Stimulated activated memory B cell treated with anti-CD40 and anti-IgM and Interleukin-4, amounts not matched to agents 10 μg/mL and 1 μg/mL and 100 μg/mL, for 72 hours (primary cell): ENCODE measurements at regions not wholly inside any gene's neighbourhood (a gene's known extent, or its start where the extent isn't known, plus 50 kb on each side); places are given as distances from the start of the nearest gene placed in this dataset.

Source experiments
- ATAC-seq: fragments of 150-1000 bp; cut with Tn5 transposase; 2 replicates; pipeline ENCODE4 v1.10.0; 2021
- H3K27ac Mint-ChIP-seq: one replicate; pipeline ENCODE4 v1.8.0; 2022; ENCODE audit warnings: mild to moderate bottlenecking, mixed read lengths
- H3K27me3 Mint-ChIP-seq: one replicate; pipeline ENCODE4 v1.8.0; 2022; ENCODE audit warnings: mixed read lengths
- H3K36me3 Mint-ChIP-seq: one replicate; pipeline ENCODE4 v1.8.0; 2022; ENCODE audit warnings: mixed read lengths
- H3K4me1 Mint-ChIP-seq: one replicate; pipeline ENCODE4 v1.8.0; 2022; ENCODE audit warnings: mixed read lengths
- H3K4me3 Mint-ChIP-seq: one replicate; pipeline ENCODE4 v1.8.0; 2022; ENCODE audit warnings: mild to moderate bottlenecking, moderate library complexity, mixed read lengths
- H3K9me3 Mint-ChIP-seq: one replicate; pipeline ENCODE4 v1.8.0; 2022; ENCODE audit warnings: mixed read lengths

DNA sequence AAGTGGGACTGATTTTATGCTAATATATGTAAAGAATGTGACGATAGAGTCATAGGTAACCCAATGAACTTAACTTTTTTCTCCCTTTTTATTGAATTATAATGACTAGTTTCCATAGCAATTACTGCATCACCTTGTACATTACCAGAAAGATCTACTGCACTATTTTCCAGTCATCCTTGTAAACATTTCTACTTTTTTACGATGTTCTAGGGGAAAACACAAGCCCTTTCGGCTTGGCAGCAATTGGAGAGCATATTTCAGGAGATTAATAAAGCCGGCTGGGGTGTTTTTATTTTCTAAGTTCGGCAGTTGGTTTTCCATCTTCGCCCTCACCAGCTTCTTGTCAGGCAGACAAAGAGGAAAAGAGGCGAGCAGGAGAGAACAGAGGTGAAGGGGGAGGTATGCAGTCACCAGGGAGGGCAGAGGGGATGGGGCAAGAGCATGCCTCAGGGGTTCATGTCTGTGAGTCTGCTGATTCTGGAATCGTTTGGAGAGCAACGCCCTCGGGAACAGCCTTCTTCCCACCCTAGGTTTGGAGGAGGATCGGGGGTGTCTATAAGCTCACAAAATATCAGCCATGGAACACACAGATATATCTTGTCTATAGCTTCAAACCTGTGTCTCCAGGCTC lies 476.4 kb downstream of the MIAT start:
- Mint-ChIP-seq H3K4me1 (no peaks in the 10 kb centered on the region), H3K27me3 (peaks cover 21% of the 10 kb centered on the region)
- no peak for ATAC-seq

DNA sequence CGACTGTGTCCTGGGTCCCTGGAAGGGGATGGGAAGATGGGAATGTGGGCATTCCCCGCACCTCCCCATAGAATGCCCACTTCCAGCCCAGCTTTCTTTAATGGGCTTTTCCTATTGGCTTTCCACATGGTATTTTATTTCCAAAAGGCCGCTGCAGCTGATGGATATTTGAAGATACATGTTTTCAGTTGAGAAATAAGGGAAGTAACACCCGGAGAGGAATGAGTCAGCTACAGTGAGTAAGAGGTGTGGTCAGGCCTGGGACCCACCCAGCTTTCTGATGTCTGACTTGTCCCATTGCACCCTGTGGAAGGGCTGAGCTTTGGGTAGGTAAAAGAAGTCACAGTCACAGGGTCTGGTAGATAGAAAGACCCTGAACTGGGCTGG lies 476.9 kb downstream of the MIAT start:
- no peaks in the 10 kb centered on the region for H3K4me1 Mint-ChIP-seq
- no peaks in the 10 kb centered on the region for H3K36me3 Mint-ChIP-seq
- no peaks in the 10 kb centered on the region for H3K9me3 Mint-ChIP-seq
- H3K27ac Mint-ChIP-seq, result no peak overlapping the region
- H3K4me3 Mint-ChIP-seq, result no peak overlapping the region
- H3K27me3 Mint-ChIP-seq, result peaks cover 16% of the 10 kb centered on the region
- peak; percentile 53 for ATAC-seq

More for the DNA sequence above, 476.4 kb downstream of the MIAT start:
- H3K27ac Mint-ChIP-seq, result no peak overlapping the region
- no peaks in the 10 kb centered on the region for H3K36me3 Mint-ChIP-seq
- H3K4me3 Mint-ChIP-seq, result no peak overlapping the region
- no peaks in the 10 kb centered on the region for H3K9me3 Mint-ChIP-seq

DNA sequence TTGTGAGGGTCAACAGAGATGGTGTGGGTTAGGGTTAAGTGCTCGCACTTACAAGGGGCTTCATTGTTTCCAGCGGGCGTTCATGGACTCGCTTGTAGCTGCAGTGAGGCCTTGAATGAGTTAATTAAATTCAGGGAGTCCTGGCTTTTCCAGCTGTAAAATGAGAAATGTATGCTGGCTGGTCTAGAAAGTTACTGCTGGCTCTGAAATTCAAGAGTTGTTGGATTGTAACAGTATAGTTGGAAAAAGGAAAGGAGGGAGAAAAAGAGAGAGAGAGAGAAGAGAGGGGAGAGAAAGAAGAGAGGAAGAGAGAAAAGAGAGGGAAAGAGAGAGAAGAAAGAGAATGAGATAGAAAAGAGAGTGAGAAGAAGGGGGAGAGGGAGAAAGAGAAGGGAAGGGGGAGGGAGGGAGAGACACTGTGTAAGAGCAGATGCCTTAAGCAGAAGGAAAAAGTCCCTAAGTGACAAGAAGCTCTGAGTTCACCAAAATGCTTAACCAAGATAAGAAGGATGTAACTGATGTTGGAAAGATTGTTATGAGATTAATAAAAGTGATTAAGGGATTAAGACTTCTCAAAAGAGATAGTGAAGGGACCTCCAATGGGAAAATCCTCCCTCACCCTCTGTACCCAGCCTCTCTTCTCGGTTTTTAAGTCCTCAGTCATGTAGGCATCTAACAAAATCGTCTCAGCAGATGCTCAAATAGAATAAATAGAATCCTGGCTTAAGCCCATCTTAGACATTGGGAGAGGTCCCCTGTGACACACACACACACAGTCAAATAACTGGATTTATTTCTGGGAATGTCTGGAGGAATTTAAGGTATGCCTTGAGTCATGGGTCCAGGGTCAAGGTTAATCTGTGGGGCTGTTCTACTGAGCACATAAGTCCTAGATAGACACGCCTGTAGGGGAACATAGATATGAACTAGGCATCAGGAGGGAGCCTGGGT lies 477.9 kb downstream of the MIAT start:
- Mint-ChIP-seq H3K4me3 (no peak overlapping the region), H3K27me3 (peaks cover 16% of the 10 kb centered on the region), H3K4me1 (no peaks in the 10 kb centered on the region), H3K27ac (no peak overlapping the region), H3K9me3 (no peaks in the 10 kb centered on the region), H3K36me3 (no peaks in the 10 kb centered on the region)
- no peak for ATAC-seq

DNA sequence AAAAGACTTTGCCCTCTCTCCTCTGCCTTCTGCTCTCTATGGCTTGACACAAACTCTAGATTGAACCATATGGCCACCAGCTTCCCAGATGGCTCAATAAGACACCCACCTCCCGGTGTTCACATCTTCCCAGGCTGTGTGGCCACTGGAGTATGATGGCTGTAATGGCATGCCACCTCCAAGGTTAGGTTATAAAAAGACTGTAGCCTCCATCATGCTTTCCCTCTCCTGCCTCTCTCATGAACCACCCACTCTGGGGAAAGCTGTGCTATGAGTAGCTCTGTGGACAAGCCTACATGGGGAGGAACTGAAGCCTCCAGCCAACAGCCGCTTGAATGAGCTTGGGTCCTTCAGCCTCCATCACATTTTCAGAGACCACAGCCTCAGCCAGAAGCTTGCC lies 479.2 kb downstream of the MIAT start:
- Mint-ChIP-seq H3K4me1 (no peaks in the 10 kb centered on the region), H3K27ac (no peak overlapping the region), H3K27me3 (peaks cover 10% of the 10 kb centered on the region), H3K36me3 (no peaks in the 10 kb centered on the region), H3K4me3 (no peak overlapping the region), H3K9me3 (no peaks in the 10 kb centered on the region)
- ATAC-seq, result no peak

DNA sequence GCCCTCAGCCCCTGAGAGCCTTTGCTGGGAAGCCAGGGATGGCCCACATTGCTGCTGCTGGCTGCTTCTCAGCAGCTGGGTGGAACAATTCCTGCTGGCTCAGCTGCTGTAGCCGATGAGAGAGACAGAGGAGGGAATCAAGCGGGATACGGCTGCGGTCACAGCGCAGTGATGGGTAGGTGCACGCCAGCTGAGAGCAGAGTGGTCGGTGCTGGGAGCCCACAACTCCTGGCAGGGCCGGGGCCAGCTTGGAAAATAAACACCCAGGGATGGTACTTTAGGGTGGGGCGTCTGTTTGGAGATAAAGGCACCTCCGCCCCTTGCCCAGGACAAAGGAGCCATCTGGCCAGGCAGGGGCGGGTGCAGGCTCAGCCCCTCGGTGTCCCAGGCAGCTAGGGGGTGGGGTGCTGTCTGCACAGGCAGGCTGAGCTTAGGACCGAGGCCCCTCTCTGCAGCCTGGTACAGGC lies 480.5 kb downstream of the MIAT start:
- no peaks in the 10 kb centered on the region for H3K9me3 Mint-ChIP-seq
- no peak overlapping the region for H3K4me3 Mint-ChIP-seq
- H3K36me3 Mint-ChIP-seq, result no peaks in the 10 kb centered on the region
- no peak overlapping the region for H3K27ac Mint-ChIP-seq
- ATAC-seq, result no peak
- H3K4me1 Mint-ChIP-seq, result no peaks in the 10 kb centered on the region
- H3K27me3 Mint-ChIP-seq, result no peaks in the 10 kb centered on the region

DNA sequence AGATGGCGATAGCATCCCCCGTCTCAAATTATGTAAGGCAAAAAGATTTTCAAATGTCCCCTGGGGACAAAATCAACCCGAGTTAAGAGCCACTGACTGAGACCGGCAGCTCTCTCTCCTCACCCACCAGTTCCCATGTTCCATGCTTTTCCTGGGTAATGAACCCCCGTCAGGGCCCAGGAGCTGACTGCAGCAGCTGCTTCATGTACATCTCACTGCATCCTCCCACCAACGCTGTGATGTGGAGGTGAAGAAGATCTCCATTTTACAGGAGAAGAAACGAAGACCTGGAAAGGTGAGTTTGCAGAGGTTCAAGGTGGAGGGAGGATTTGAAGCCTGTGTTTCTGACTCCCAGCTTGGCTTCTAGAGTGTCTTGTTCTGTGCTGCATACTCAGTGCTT lies 481.1 kb downstream of the MIAT start:
- ATAC-seq, result no peak
- Mint-ChIP-seq H3K4me1 (no peaks in the 10 kb centered on the region), H3K4me3 (no peak overlapping the region), H3K27ac (no peak overlapping the region), H3K27me3 (no peaks in the 10 kb centered on the region), H3K36me3 (no peaks in the 10 kb centered on the region), H3K9me3 (no peaks in the 10 kb centered on the region)

DNA sequence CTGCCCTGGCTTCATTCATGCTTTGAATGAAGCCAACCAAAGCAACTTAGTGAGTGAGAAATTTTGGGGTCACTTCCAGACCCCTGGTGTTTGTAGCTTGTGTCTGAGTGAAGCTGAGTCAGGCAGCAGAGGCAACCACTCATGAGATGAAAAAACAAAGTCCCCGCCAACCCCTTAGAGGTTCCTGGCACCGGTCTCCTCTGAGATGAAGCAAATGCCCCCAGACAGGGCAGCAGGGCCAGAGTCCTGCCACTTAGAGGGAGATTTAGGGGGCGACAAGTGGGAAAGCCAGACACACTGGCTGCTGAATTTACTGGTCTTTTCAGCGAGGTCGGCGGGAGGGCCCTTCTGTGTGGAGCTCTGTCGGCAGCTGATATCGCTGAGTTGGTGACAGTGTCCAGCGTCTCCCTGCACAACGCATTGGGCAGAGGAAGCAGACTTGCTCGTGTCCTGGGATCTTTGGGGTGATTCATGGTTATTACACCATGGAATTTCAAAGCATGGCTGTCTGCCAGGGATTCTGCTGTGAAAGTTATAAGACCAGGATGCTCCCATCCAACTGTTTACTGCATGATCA lies 482.6 kb downstream of the MIAT start:
- H3K4me1 Mint-ChIP-seq, result no peaks in the 10 kb centered on the region
- no peaks in the 10 kb centered on the region for H3K9me3 Mint-ChIP-seq
- ATAC-seq, result no peak
- no peak overlapping the region for H3K27ac Mint-ChIP-seq
- no peak overlapping the region for H3K4me3 Mint-ChIP-seq
- H3K27me3 Mint-ChIP-seq, result no peaks in the 10 kb centered on the region
- no peaks in the 10 kb centered on the region for H3K36me3 Mint-ChIP-seq

DNA sequence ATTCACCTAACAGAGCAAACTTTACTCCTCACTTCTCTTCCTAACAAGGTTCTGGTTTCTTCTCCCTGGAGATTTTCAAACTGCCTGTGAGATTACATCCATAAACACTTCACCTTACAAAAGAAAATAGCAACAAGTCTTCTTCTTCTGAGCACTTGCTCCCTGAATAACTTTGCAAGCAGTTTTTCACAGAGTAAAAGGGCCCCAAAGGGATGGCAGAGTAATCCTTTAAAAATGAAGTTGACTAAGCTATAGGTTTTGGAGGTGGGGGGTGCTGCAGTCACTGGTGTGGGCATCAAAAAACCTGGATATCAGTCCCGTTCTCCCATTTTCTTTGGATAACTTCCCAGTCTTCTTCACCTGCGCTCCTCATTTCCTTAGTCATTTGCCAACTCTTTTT lies 484.9 kb downstream of the MIAT start:
- H3K36me3 Mint-ChIP-seq, result no peaks in the 10 kb centered on the region
- no peaks in the 10 kb centered on the region for H3K9me3 Mint-ChIP-seq
- H3K4me3 Mint-ChIP-seq, result no peak overlapping the region
- H3K27ac Mint-ChIP-seq, result no peak overlapping the region
- no peaks in the 10 kb centered on the region for H3K4me1 Mint-ChIP-seq
- no peaks in the 10 kb centered on the region for H3K27me3 Mint-ChIP-seq
- ATAC-seq, result no peak

DNA sequence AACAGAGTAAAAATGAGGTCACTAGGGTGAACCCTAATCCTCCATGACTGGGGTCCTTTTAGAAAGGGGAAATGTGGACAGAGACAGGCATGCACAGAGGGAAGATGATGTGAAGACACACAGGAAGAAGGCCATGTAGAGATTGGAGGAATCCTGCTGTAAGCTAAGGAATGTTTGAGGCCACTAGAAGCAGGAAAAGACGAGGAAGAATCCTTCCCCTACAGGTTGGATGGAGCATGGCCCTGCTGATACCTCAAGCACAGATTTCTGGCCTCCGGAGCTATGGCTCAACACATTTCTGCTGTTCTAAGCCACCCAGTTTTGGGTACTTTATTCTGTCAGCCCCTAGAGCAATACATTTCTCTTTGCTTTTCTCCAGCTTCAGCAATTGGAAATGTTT lies 486.9 kb downstream of the MIAT start:
- ATAC-seq, result no peak
- no peak overlapping the region for H3K4me3 Mint-ChIP-seq
- H3K27me3 Mint-ChIP-seq, result no peaks in the 10 kb centered on the region
- peaks cover 4% of the 10 kb centered on the region for H3K9me3 Mint-ChIP-seq
- no peaks in the 10 kb centered on the region for H3K4me1 Mint-ChIP-seq
- no peak overlapping the region for H3K27ac Mint-ChIP-seq
- H3K36me3 Mint-ChIP-seq, result no peaks in the 10 kb centered on the region

DNA sequence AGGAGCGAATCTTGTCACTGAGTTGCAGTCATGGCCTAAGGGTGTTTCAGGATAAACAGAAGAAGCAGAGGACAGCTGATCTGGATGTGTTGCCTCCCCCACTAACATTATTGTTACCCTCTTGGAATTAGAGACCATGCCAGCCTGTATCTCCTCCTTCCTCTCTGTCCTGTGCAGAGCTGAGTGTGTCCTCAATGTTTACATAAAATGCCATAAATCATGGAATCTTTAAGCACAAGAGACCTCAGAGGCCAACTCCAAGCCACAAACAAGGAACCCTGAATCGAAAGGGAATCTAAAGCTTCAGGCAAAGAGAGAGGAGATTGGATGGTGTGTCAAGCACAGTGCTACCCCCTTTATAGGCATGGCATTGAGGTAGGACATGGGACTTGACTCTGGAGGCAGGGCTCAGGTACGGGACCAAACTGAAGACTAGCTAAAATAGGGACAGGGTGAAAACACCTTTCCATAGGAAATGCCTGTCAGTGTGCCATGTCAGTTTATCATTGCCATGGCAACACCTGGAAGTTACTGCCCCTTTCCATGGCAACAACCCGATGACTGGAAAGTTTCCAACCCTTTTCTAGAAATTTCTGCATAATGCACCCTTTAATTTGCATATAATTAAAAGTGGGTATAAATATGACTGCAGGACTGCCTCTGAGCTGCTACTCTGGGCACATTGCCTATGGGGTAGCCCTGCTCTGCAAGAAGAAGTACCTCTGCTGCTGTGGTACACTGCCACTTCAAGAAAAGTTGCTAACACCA lies 489.7 kb downstream of the MIAT start:
- H3K27me3 Mint-ChIP-seq, result peaks cover 21% of the 10 kb centered on the region
- no peaks in the 10 kb centered on the region for H3K36me3 Mint-ChIP-seq
- ATAC-seq, result no peak

DNA sequence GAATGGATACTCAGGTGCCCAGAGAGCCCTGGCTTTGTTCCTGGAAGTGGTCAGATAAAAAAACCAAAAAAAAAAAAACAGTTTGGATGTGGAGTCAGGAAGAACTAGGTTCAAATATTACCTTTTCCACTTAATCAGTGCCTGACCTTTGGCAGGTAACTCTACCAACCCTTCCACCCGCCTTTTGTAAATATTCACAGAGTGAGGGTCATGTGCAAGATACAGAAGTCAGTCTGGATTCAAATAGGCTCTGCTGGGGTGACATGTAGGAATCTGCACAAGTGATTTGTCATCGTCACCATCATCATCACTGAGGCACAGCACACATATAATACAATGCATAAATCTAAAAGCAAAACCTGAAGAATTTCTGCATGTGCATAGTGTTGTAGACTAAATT lies 490.7 kb downstream of the MIAT start:
- no peak for ATAC-seq
- H3K27me3 Mint-ChIP-seq, result peaks cover 23% of the 10 kb centered on the region

More for the DNA sequence above, 489.7 kb downstream of the MIAT start:
- Mint-ChIP-seq H3K9me3 (peaks cover 8% of the 10 kb centered on the region), H3K4me3 (no peak overlapping the region), H3K4me1 (no peaks in the 10 kb centered on the region), H3K27ac (no peak overlapping the region)

DNA sequence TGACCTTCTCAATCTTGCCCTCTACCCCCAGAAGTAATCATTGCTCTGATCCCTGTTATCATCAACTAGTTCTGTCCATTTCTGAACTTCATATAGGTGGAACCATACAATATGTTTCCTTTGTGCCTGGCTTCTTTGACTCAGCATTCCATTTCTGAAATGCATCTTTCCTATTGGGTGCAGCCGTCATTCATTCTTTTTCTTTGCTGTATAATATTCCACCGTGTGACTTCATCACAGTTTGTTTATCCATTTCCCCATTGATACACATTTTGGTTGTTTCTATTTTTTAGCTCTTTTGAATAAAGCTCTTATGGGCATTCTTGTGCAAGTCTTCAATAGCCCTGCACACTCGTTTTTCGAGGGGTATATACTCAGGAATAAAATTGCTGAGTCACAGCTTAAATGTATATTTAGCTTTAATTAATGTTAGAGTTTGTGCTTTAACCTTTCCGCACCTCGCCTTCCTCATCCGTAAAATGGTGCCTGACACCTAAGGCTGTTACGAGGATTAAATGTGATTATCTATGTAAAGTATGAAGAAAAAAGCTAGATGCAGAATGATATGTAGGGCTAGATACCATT lies 491.6 kb downstream of the MIAT start:
- Mint-ChIP-seq H3K9me3 (peaks cover 8% of the 10 kb centered on the region), H3K36me3 (no peaks in the 10 kb centered on the region), H3K4me1 (no peaks in the 10 kb centered on the region), H3K27me3 (peaks cover 23% of the 10 kb centered on the region), H3K27ac (no peak overlapping the region), H3K4me3 (no peak overlapping the region)
- no peak for ATAC-seq

More for the DNA sequence above, 490.7 kb downstream of the MIAT start:
- Mint-ChIP-seq H3K4me1 (no peaks in the 10 kb centered on the region), H3K9me3 (peaks cover 8% of the 10 kb centered on the region), H3K36me3 (no peaks in the 10 kb centered on the region), H3K27ac (no peak overlapping the region), H3K4me3 (no peak overlapping the region)

DNA sequence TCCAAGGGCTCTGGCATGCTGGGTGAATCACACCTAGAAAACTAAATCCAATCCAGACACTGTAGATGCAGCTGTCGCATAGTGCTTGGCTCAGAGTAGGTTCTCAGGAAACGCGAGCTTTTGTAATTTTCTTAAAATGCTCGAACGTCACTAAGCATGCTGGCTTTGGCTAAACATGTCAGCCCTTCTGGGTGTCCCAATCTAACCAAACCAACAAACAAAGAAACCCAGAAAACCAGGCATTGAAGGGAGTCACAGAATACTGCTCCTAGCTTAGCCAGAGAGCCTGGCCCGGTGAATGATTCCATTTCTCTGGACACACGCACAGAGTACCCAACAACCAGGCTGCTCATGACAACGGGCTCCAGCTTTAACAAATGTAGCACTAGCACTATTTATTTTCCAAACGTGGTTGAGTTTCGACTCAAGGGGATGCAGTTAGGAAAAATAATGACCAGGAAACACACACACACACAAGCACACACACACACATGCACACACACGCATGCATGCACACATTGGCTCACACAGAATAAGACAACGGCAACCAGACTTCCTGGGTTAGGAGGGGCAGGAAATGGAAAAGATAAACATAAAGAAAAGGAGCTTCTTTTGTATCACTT lies 492.6 kb downstream of the MIAT start:
- Mint-ChIP-seq H3K4me1 (no peaks in the 10 kb centered on the region), H3K27ac (no peak overlapping the region), H3K36me3 (no peaks in the 10 kb centered on the region), H3K27me3 (peaks cover 23% of the 10 kb centered on the region), H3K9me3 (peaks cover 8% of the 10 kb centered on the region), H3K4me3 (no peak overlapping the region)
- ATAC-seq, result no peak

DNA sequence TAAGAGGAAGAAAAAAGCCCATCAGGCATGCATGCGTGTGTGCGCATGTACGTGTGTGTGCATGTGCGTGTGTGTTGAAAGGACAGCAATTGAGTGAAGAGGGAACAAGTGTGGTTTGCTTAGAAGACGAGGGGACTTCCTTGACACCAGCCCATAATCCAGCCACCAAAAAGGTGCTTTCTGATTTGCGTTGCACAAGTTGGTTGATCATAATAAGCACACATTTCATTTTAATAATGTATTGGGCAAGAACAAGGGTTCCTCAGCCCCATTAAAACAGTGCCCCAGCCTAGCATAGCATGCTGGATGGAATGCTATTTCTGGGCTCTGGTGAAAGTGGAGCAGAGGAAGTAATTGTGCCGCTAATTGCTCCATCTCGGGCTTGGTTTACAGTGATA lies 493.2 kb downstream of the MIAT start:
- ATAC-seq, result no peak
- no peak overlapping the region for H3K4me3 Mint-ChIP-seq
- H3K27ac Mint-ChIP-seq, result no peak overlapping the region
- peaks cover 8% of the 10 kb centered on the region for H3K9me3 Mint-ChIP-seq
- H3K4me1 Mint-ChIP-seq, result no peaks in the 10 kb centered on the region
- H3K27me3 Mint-ChIP-seq, result peaks cover 23% of the 10 kb centered on the region
- H3K36me3 Mint-ChIP-seq, result no peaks in the 10 kb centered on the region
